HG02642 (cell line): ENCODE measurements at regions not wholly inside any gene's neighbourhood (a gene's known extent, or its start where the extent isn't known, plus 50 kb on each side); places are given as distances from the start of the nearest gene placed in this dataset.
"Not testable (repeated sequence)": the region's sequence is repeated elsewhere in the genome, so short reads cannot be mapped to it uniquely, and the experiment has no call there.

Experiments used
- ATAC-seq: cut with Tn5 transposase; IDR thresholded peaks from one replicate; pipeline ENCODE4 v1.9.1; 2021; ENCODE audit warnings: mild to moderate bottlenecking; ENCODE audit not compliant: unreplicated experiment, poor library complexity

GRCh38 chr9:124163760-124164255 lies 93.9 kb upstream of the NEK6 start:
- no peak for ATAC-seq

- no peak for ATAC-seq
Measured at GRCh38 chr9:124164811-124165210, 92.9 kb upstream of the NEK6 start.

GRCh38 chr9:124174433-124174832 lies 83.3 kb upstream of the NEK6 start:
- no peak for ATAC-seq

- ATAC-seq: not testable (repeated sequence)
Measured at GRCh38 chr9:124177522-124177921, 80.2 kb upstream of the NEK6 start.

DNA sequence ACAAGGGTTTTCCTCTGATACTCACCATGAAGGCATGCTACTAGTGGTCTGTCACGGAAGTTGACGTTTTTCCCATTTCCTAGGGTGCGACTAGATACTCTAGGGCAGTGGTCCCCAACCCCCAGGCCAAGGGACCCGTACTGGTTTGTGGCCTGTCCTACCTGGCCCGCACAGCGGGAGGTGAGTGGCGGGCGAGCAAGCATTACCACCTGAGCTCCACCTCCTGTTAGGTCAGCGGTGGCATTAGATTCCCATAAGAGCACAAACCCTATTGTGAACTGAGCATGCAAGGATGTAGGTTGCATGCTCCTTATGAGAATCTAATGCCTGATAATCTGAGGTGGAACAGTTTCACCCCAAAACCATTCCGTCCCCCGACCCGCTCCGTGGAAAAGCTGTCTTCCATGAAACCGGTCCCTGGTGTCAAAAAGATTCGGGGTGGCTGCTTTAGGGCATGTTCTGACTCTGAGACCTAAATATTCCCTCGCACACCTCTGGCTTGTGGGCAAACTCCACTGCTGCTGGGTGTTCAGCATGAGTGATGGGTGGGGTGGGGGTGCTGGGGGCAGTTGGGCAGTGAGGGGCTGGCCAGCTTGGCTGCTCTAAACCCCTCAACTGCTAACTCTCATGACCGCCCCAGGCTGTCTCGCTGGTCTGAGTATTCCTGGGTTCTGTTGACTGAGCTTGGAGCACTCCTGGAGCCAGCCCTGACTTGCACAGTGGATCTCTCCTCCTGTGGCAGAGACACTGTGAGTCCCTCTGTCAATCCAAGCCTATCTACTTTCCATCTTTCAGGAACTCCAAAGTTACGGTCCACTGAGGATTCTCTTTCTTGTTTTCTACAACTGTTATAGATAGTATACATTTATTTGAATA lies 78.3 kb upstream of the NEK6 start:
- ATAC-seq: no peak

- ATAC-seq: no peak
Measured at GRCh38 chr9:124180557-124180956, 77.2 kb upstream of the NEK6 start.

DNA sequence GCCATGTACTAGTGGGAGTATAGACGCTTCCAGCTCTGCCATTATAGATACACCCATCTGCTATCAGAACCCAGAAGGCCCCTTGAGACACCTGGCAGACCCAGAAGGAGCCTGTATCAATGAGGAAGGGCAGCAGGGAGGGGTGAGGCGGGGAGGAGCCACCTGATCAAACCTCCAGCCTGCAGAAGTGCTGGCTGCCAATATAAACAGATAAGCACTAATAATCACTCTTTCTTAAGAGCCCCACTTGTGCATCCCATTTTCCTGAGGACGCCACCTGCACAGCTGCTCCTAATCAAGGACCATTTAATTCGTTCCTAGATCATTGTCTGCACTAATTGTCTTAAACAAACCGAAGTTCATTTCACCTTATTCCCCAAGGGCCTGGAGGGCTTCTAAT lies 75.0 kb upstream of the NEK6 start:
- ATAC-seq: no peak

DNA sequence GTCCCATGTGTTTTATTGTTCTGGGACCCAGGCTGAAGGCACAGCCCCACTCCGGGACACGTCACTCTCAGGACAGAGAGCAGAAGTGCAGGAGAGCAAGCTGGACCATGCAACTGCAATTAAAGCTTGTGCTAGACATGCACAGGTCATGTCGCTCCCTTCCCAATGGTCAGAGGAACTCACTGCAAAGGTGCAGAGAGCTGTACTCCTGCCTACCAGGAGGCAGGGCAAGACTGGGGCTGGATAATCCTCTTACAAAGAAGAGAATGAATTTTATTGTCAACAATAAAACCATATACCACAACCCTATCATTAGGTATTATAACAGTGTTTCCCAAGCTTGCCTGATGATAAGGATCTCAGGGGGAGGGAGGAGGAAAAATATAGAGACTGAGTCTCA lies 74.0 kb upstream of the NEK6 start:
- no peak for ATAC-seq

DNA sequence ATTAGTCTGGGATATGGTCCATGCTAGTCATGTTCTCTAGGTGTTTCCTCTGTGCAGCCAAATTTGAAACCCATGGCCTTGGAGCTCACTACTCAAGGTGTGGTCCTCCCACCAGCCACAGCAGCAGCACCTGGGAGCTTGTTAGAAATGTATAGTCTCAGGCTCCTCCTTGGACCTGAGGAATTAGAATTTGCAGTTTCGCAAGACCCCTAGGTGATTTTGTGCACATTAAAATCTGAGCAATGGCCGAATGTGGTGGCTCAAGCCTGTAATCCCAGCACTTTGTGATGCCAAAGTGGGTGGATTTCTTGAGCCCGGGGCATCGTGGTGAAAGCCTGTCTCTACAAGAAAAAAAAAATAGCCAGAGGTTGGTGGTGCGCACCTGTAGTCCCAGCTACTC lies 72.3 kb upstream of the NEK6 start:
- no peak for ATAC-seq

DNA sequence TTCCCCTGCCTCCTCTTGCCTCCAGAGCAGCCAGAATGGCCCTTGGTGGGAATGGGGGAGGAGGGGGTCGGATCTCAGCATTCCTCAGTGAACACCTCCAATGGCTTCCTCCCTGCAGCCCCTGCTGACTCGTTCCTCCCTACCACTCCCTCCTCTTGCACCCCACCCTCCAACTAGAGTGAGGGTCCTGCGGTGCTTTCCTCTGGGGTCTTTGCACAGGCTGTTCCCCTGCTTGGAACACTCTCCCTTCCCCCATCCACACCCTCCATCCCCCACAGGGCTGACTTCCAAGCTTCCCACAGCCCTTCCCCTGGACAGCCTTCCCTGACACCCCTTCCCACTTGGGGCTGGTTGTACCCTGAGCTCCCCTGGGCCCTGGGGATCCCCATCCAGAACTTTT lies 70.4 kb upstream of the NEK6 start:
- ATAC-seq: no peak

- no peak for ATAC-seq
Measured at GRCh38 chr9:124188331-124189110, 69.2 kb upstream of the NEK6 start.

DNA sequence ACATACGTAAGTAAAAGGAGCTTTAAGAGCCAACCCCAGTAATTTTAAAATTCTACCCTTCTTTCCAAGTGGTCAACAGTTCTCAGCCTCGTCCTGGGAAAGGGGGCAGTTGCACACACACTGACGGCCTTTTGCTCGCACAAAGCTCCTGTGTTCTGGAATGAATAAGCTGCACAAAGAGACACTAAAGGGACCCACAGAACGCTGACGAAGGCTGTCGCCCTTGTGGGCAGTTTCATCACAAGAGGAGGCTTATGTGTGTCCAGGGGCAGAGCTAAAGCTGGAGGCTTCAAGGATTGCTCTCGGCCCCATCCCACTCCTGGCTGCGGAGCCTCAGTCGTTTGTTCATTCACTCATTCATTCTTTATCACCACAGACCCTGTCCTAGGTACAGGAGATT lies 67.0 kb upstream of the NEK6 start:
- ATAC-seq: no peak

DNA sequence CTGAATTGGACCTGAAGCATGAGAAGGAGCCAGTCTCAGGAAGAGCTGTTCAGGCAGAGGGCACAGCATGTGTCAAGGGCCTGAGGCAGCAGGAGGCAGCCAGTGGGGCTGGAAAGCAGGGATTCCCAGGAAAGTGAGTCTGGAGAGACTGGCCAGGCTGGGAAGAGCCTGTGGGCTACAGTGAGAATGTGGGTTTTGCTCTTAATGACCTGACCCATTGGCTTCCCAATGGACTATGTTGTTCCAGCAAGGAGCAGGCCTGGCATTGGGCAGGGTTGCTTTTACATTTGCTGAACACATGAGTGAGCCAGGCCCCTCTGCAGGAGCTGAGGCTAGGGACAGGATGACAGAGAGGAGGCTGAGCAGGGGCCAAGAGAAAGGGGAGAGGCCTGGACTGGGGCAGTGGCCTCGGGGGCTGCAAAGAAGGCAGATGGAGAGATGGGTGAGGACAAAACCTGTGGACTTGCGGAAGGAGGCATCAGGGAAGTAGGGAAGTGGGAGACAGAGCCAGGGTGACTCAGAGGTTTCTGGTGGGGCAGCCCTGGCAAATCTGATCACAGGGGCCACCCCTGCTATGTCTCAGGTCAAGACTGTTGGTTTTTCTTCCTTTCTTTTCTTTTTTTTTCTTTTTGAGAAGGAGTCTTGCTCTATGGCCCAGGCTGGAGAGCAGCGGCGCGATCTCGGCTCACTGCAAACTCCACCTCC lies 65.9 kb upstream of the NEK6 start:
- ATAC-seq: no peak

DNA sequence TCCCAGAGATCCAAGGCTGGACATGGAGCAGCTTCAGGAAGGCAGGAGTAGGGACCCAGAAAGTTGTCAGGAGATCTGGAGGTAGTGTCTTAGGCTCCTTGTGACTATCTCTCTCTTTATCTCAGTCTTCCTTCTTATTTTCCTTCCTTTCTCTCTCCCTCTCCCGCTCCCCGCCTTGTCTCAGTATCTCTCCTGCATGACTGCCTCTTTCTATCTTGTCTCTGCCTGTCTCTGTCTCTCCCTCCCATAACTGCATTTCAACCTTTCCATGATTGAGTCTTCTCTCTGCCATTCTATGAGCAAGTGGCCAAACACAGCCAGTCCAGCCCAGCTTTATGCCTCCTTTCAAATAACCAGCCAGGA lies 61.0 kb upstream of the NEK6 start:
- ATAC-seq: no peak

- peak; percentile 65 for ATAC-seq
Measured at GRCh38 chr9:124197177-124198095, 60.3 kb upstream of the NEK6 start.

GRCh38 chr9:124198331-124198730 lies 59.4 kb upstream of the NEK6 start:
- ATAC-seq: no peak

GRCh38 chr9:124198948-124199347 lies 58.8 kb upstream of the NEK6 start:
- no peak for ATAC-seq

DNA sequence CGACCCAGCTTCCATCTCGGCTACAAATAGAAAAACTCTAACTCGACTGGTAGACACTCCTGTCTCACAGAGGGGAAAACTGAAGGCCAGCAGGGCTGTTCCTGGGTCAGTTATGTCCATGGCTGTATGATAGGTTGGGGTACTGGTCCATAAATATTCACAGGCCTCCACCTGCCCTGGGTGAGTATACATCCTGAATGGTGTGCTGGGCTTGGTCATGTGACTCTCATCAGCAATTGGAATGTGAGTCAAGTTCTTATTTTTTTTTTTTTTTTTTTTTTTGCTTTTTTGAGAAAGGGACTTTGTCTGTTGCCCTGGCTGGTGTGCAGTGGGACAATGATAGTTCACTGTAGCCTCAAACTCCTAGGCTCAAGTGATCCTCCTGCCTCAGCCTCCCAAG lies 58.3 kb upstream of the NEK6 start:
- ATAC-seq: no peak

DNA sequence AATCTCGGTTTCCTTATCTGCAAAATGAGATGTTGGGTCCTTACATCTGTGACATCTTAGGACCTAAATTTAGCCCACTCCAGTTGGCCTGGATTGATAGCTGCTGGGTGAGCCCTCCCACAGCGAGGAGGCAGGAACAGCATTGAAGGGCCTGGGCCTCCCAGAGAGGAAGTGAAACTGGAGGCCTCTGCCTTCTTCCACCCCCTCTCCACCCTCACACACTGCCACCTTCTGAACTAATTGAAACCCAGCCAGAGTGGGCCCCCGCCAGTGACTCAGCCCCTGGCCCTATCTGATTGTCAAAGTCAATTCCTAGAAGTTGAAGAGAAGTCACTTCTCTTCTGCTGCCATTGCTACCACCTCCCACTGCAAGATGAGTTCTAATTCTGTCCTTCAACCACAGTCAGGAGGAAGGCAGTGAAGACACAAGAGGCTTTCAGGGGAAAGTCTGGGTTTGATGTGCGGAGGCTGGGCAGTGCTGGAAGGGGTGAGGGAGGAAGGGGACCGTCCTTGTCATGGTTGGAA lies 55.2 kb upstream of the NEK6 start:
- ATAC-seq: peak; percentile 79
